ENCODE measurements at regions not wholly inside any gene's neighbourhood (a gene's known extent, or its start where the extent isn't known, plus 50 kb on each side); places are given as distances from the start of the nearest gene placed in this dataset.
A peak's percentile ranks its signal among the peaks of the same experiment; 100 is the strongest.
"Not testable (repeated sequence)": the region's sequence is repeated elsewhere in the genome, so short reads cannot be mapped to it uniquely, and the experiment has no call there.

DNA sequence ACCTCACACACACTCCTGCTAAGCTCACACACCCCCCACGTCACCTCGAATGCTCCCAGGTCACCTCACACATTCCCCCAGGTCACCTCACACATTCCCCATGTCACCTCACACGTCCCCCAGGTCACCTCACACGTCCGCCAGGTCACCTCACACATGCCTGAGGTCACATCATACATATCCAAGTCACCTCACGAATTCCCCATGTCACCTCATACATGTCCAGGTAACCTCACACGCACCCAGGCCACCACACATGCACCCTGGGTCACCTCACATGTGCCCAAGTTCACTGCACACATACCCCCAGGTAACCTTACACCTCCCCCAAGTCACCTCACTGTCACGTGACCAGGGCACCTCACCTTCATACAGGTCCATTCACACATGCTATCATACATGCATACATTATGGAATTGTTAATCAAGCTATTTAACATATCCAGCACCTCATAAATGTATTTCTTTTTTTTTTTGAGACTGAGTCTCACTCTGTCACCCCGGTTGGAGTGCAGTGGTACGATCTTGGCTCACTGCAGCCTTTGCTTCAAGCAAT, 640.3 kb downstream of the TMEM121 start:
- peaks cover 30% of the 10 kb centered on the region for H3K4me1 Mint-ChIP-seq
- H3K36me3 Mint-ChIP-seq: no peaks in the 10 kb centered on the region
- peak overlapping the region; percentile 75 for H3K27ac Mint-ChIP-seq
- no peak overlapping the region for H3K4me3 Mint-ChIP-seq
- no peaks in the 10 kb centered on the region for H3K27me3 Mint-ChIP-seq
- no peaks in the 10 kb centered on the region for H3K9me3 Mint-ChIP-seq

- not testable (repeated sequence) for H3K4me3 Mint-ChIP-seq, H3K27me3 Mint-ChIP-seq, H3K9me3 Mint-ChIP-seq, H3K36me3 Mint-ChIP-seq
- Mint-ChIP-seq H3K27ac (peak overlapping the region; percentile 30), H3K4me1 (peaks cover 45% of the 10 kb centered on the region)
These were observed 643.8 kb downstream of the TMEM121 start for GRCh38 chr14:106170163-106170658.

DNA sequence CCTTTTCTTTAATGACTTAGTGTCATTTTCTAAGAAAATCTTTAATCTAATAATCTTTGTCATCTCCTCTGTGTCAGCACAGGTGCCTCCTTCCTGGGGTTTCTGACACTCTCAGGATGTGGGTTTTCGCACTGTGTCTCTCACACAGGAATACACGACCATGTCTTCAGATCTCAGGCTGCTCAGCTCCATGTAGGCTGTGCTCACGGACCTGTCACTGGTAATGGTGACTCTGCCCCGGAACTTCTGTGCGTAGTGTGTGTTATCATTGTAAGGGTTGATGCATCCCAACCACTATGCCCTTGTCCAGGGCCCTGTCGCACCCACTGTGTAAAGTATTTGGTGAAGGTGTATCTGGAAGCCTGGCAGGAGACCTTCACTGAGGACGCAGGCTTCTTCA, 647.8 kb downstream of the TMEM121 start:
- Mint-ChIP-seq H3K36me3 (no peaks in the 10 kb centered on the region), H3K4me3 (peak overlapping the region; percentile 6), H3K4me1 (peaks cover 77% of the 10 kb centered on the region), H3K27me3 (no peaks in the 10 kb centered on the region), H3K27ac (peak overlapping the region; percentile 46), H3K9me3 (no peaks in the 10 kb centered on the region)

DNA sequence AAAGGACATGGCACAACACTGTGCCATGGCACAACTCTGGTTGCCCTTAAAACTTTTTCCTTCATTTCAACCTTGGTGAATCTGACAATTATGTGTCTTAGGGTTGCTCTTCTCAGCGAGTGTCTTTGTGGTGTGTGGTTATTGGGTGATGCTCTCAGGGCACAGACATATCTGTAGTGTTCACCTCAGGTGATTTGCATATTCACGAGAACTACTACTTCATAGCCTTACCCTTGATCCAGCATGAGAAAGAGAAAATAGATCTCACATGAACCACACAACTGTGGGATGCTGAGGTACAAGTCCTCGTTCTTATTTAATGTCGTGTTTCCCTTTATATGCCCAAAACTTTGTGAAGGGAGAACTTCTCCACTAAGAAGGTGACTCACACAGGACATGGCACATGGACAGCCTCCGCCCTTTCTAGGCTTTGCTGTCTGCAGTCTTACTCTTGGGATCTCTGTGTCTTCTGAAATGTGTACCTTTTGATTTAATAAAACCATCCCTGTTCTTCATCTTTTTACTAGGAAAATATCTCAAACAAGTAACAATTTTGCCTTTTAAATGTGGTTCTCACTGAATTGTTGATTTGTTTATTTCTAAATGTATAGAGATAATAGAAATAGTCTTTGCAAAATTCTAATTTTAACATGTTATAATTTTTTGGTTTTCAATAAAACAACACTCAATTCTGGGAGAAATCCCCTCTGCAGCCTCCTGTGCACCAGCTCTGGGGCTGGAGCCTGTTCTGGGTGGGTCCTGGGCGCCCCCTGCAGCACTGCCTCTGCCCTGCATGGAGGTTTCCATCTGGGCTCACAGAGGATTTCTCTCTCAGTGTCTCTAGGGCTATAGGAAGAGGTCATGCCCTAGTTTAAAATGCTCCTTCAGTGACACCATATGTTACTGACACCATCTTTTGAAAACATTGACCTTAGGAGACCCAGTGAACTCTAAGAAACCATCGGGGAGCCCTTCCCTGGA, 651.2 kb downstream of the TMEM121 start:
- Mint-ChIP-seq H3K4me1 (peaks cover 64% of the 10 kb centered on the region), H3K27ac (peak overlapping the region; percentile 3)
- not testable (repeated sequence) for H3K27me3 Mint-ChIP-seq, H3K4me3 Mint-ChIP-seq, H3K9me3 Mint-ChIP-seq, H3K36me3 Mint-ChIP-seq

DNA sequence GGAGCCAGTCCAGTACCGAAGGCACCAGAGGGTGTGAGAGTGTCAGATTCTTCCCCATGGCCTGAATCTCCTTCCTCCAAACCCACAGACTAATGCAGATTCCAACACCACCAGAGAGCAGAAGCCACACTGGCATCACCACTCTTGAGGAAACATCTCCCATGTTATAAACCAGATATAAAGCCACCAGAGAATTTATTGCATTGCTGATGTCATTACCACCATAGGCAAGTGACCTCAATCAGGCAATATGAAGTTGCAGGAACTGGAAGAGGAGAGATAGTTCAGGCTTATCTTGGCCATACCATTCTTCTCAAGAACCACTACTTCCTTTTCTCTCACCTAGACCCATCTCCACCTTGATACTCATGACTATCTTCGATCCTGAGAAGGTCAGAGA, 653.4 kb downstream of the TMEM121 start:
- H3K36me3 Mint-ChIP-seq: no peaks in the 10 kb centered on the region
- no peaks in the 10 kb centered on the region for H3K9me3 Mint-ChIP-seq
- no peak overlapping the region for H3K4me3 Mint-ChIP-seq
- H3K27me3 Mint-ChIP-seq: no peaks in the 10 kb centered on the region
- H3K4me1 Mint-ChIP-seq: peaks cover 58% of the 10 kb centered on the region
- H3K27ac Mint-ChIP-seq: no peak overlapping the region

- not testable (repeated sequence) for H3K36me3 Mint-ChIP-seq, H3K9me3 Mint-ChIP-seq, H3K4me3 Mint-ChIP-seq, H3K27me3 Mint-ChIP-seq
- peak overlapping the region; percentile 36 for H3K27ac Mint-ChIP-seq
- H3K4me1 Mint-ChIP-seq: peaks cover 38% of the 10 kb centered on the region
These were observed 658.4 kb downstream of the TMEM121 start for GRCh38 chr14:106184771-106185170.

- not testable (repeated sequence) for H3K27me3 Mint-ChIP-seq, H3K9me3 Mint-ChIP-seq, H3K36me3 Mint-ChIP-seq
- peak overlapping the region; percentile 17 for H3K4me3 Mint-ChIP-seq
- peak overlapping the region; percentile 74 for H3K27ac Mint-ChIP-seq
- peaks cover 38% of the 10 kb centered on the region for H3K4me1 Mint-ChIP-seq
These were observed 658.9 kb downstream of the TMEM121 start for GRCh38 chr14:106185174-106185836.

GRCh38 chr14:106185837-106186233, 659.5 kb downstream of the TMEM121 start:
- peaks cover 38% of the 10 kb centered on the region for H3K4me1 Mint-ChIP-seq
- H3K27me3 Mint-ChIP-seq: no peaks in the 10 kb centered on the region
- no peaks in the 10 kb centered on the region for H3K9me3 Mint-ChIP-seq
- H3K4me3 Mint-ChIP-seq: no peak overlapping the region
- H3K27ac Mint-ChIP-seq: peak overlapping the region; percentile 74
- no peaks in the 10 kb centered on the region for H3K36me3 Mint-ChIP-seq

DNA sequence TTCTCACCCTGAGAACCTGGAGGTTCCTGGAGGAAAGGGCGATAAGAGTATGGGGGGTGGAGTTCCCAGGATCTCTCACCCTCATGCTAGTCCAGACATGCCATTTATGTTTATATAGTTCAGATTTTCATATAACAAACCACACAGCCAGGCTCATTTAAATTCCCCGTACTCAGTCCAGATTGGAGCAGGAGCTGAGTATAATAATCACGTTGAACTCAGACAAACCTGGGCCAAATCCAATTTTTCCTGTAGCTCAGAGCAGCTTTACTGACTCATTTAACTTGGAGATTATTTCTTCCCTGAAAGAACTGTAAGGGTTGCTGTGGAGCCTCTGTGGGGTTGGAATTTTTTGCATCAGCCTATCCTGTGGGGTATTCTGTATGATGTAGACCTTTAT, 660.8 kb downstream of the TMEM121 start:
- H3K27ac Mint-ChIP-seq: no peak overlapping the region
- H3K36me3 Mint-ChIP-seq: no peaks in the 10 kb centered on the region
- H3K4me3 Mint-ChIP-seq: no peak overlapping the region
- no peaks in the 10 kb centered on the region for H3K27me3 Mint-ChIP-seq
- peaks cover 33% of the 10 kb centered on the region for H3K4me1 Mint-ChIP-seq
- no peaks in the 10 kb centered on the region for H3K9me3 Mint-ChIP-seq

- peaks cover 16% of the 10 kb centered on the region for H3K4me1 Mint-ChIP-seq
- H3K36me3 Mint-ChIP-seq, H3K27me3 Mint-ChIP-seq, H3K27ac Mint-ChIP-seq, H3K4me3 Mint-ChIP-seq, H3K9me3 Mint-ChIP-seq: not testable (repeated sequence)
These were observed 666.3 kb downstream of the TMEM121 start for GRCh38 chr14:106192701-106193100.

GRCh38 chr14:106196459-106196858, 670.1 kb downstream of the TMEM121 start:
- not testable (repeated sequence) for H3K9me3 Mint-ChIP-seq, H3K4me3 Mint-ChIP-seq, H3K36me3 Mint-ChIP-seq, H3K27ac Mint-ChIP-seq
- Mint-ChIP-seq H3K4me1 (peaks cover 30% of the 10 kb centered on the region), H3K27me3 (peaks cover 14% of the 10 kb centered on the region)

- H3K36me3 Mint-ChIP-seq, H3K4me3 Mint-ChIP-seq, H3K27ac Mint-ChIP-seq, H3K9me3 Mint-ChIP-seq: not testable (repeated sequence)
- Mint-ChIP-seq H3K27me3 (peaks cover 14% of the 10 kb centered on the region), H3K4me1 (peaks cover 30% of the 10 kb centered on the region)
These were observed 670.9 kb downstream of the TMEM121 start for GRCh38 chr14:106197264-106197663.

GRCh38 chr14:106199097-106199496, 672.7 kb downstream of the TMEM121 start:
- peaks cover 21% of the 10 kb centered on the region for H3K4me1 Mint-ChIP-seq
- H3K9me3 Mint-ChIP-seq: no peaks in the 10 kb centered on the region
- no peaks in the 10 kb centered on the region for H3K36me3 Mint-ChIP-seq
- no peak overlapping the region for H3K4me3 Mint-ChIP-seq
- peaks cover 20% of the 10 kb centered on the region for H3K27me3 Mint-ChIP-seq
- H3K27ac Mint-ChIP-seq: no peak overlapping the region

DNA sequence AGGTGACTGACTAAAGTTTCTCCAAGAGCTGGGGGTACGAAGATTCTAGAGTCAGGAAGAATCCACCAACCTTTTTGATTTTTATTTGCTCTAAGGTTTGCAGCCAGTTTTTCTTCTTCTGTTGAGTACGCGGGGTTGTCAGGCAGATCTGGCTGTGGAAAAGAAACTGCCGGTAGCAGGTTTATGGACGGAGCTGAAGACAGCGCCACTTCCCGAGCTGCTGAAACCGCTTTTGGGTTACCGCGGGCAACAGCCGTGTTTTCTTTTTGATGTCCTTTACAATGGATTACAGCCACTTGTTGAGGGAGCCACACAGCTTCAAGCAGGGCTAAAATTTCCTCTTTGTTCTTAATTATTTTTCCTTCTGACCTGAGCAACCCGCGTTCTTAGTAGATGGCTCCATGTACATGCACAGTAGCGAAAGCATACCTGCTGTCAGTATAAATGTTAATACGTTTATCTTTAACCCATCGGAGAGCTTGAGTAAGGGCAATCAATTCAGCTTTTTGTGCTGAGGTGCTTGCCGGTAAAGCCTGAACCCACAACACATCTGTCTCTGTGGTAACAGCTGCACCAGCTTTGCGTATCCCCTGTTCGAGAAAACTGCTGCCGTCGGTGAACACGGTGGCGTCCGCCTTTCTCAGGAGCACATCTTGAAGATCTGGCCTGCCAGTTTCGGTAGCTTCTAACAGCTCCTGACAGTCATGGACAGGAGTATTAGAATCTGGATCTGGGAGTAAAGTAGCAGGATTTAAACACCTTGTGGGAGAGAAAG, 674.3 kb downstream of the TMEM121 start:
- peak overlapping the region; percentile 78 for H3K4me3 Mint-ChIP-seq
- peaks cover 21% of the 10 kb centered on the region for H3K4me1 Mint-ChIP-seq
- no peaks in the 10 kb centered on the region for H3K36me3 Mint-ChIP-seq
- H3K27me3 Mint-ChIP-seq: peaks cover 21% of the 10 kb centered on the region
- H3K27ac Mint-ChIP-seq: no peak overlapping the region
- no peaks in the 10 kb centered on the region for H3K9me3 Mint-ChIP-seq

DNA sequence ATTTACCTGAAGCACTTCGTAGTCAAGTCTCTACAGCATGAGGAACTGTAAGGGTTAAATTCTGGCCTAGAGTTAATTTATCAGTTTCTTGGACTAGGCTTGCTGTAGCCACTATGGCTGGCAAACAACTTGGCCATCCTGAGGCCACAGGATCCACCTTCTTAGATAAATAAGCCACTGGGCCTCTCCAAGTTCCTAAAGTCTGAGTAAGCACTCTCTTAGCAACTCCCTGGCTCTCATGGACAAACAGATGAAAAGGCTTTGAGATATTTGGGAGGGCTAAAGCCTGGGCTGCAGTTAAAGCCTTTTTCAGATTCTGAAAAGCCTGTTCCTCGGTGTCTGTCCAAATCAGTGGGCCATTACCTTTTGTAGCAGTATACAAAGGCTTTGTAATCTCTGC, 675.0 kb downstream of the TMEM121 start:
- peaks cover 18% of the 10 kb centered on the region for H3K4me1 Mint-ChIP-seq
- H3K27ac Mint-ChIP-seq: no peak overlapping the region
- H3K9me3 Mint-ChIP-seq: no peaks in the 10 kb centered on the region
- H3K4me3 Mint-ChIP-seq: peak overlapping the region; percentile 78
- H3K27me3 Mint-ChIP-seq: peaks cover 21% of the 10 kb centered on the region
- H3K36me3 Mint-ChIP-seq: no peaks in the 10 kb centered on the region

All from activated naive CD4-positive, alpha-beta T cell treated with anti-CD3 and anti-CD28 coated beads, Interleukin-2, amount 50 U/mL, for 24 hours (primary cell).